Endothelial cell of umbilical vein (primary cell): ENCODE measurements at regions not wholly inside any gene's neighbourhood (a gene's known extent, or its start where the extent isn't known, plus 50 kb on each side); places are given as distances from the start of the nearest gene placed in this dataset.

Experiments
- BruUV-seq: library from RNA; stranded (reverse); fragments of 400-500 nt; replicated peaks from 2 replicates; lab custom pipeline; 2021; lab: Mats Ljungman, UMichigan
- CTCF ChIA-PET: fragments of 300-600, 350-600 bp; sonication (Branson Sonifier 250); formaldehyde crosslinking; loops from one replicate; lab custom pipeline; 2021; ENCODE audit warnings: antibody characterized with exemption, inconsistent platforms; lab: Charles Lee
- POLR2A ChIA-PET: fragments of 300-600, 350-600 bp; sonication (Branson Sonifier 250); formaldehyde crosslinking; loops from one replicate; lab custom pipeline; 2021; ENCODE audit warnings: antibody characterized with exemption, inconsistent platforms; lab: Charles Lee
- DNase-seq: peaks from one replicate; pipeline ENCODE4 v3.0.0-alpha.2; 2011; ENCODE audit warnings: low read depth, low spot score
- FAIRE-seq: peaks from 2 replicates; lab custom pipeline; 2011; peaks lifted over from hg19 to GRCh38; lab: Jason Lieb, UNC
- H2AFZ ChIP-seq: 2 replicates; pipeline ENCODE4 v1.6.0; 2012; ENCODE audit warnings: low read depth, low read length, control low read depth, inconsistent platforms
- H3K27ac ChIP-seq: 2 replicates; pipeline ENCODE4 v1.5.1; 2011; ENCODE audit warnings: low read depth, mild to moderate bottlenecking, control low read depth, low read length, moderate library complexity; ENCODE audit not compliant: insufficient read depth
- H3K27me3 ChIP-seq, 2 experiments: 2 replicates each; pipeline versions ENCODE4 v1.6.0 to v1.6.1; 2011; ENCODE audit warnings: low read length in 2 of 2, mixed read lengths in 1 of 2; ENCODE audit not compliant: control insufficient read depth in 2 of 2, insufficient read depth in 2 of 2
- H3K36me3 ChIP-seq, 2 experiments: 2 replicates in 1 of 2; 3 replicates in 1 of 2; pipeline ENCODE4 v1.5.1; 2011; ENCODE audit warnings: low read length in 2 of 2, mild to moderate bottlenecking in 1 of 2, moderate library complexity in 1 of 2; ENCODE audit not compliant: control insufficient read depth in 2 of 2, insufficient read depth in 2 of 2; ENCODE audit errors: extremely low read depth in 1 of 2
- H3K4me1 ChIP-seq: 3 replicates; pipeline ENCODE4 v1.5.1; 2011; ENCODE audit warnings: mild to moderate bottlenecking, low read length; ENCODE audit not compliant: control insufficient read depth, insufficient read depth; ENCODE audit errors: extremely low read depth
- H3K4me2 ChIP-seq: 2 replicates; pipeline ENCODE4 v1.6.1; 2011; ENCODE audit warnings: low read length, control low read depth, mixed read lengths; ENCODE audit not compliant: insufficient read depth
- H3K4me3 ChIP-seq, 3 experiments: fragments of 200-600 bp in 1 of 3; sonication (generic), shearing (Covaris generic) in 1 of 3; replicated peaks in 1 of 3; 2 replicates each; pipeline ENCODE4 v1.5.1; 2011 to 2016; ENCODE audit warnings: control low read depth in 3 of 3, low read length in 3 of 3, mild to moderate bottlenecking in 2 of 3, inconsistent platforms in 1 of 3, low read depth in 1 of 3, moderate library complexity in 1 of 3; ENCODE audit not compliant: insufficient read depth in 1 of 3
- H3K79me2 ChIP-seq: 2 replicates; pipeline ENCODE4 v1.6.0; 2012; ENCODE audit warnings: low read length, inconsistent platforms; ENCODE audit not compliant: control insufficient read depth, insufficient read depth
- H3K9ac ChIP-seq: replicated peaks from 2 replicates; pipeline ENCODE3; 2011; ENCODE audit warnings: low read length, control low read depth; ENCODE audit not compliant: insufficient read depth; ENCODE audit errors: extremely low read depth
- H3K9me1 ChIP-seq: replicated peaks from 3 replicates; pipeline ENCODE4 v1.6.0; 2011; ENCODE audit warnings: mild to moderate bottlenecking, low read length; ENCODE audit not compliant: control insufficient read depth, insufficient read depth; ENCODE audit errors: extremely low read depth
- H3K9me3 ChIP-seq: replicated peaks from 2 replicates; pipeline ENCODE4 v1.5.1; 2012; ENCODE audit warnings: low read length, inconsistent platforms; ENCODE audit not compliant: control insufficient read depth, insufficient read depth
- H4K20me1 ChIP-seq: replicated peaks from 2 replicates; pipeline ENCODE3; 2011; ENCODE audit warnings: mild to moderate bottlenecking, low read length; ENCODE audit not compliant: control insufficient read depth, insufficient read depth; ENCODE audit errors: extremely low read depth
- CTCF ChIP-seq, 2 donors: IDR thresholded peaks; 1 replicate in 1 of 2; 2 replicates in 1 of 2; pipeline ENCODE4 v1.5.1; 2011; ENCODE audit warnings: low read length in 2 of 2, mild to moderate bottlenecking in 2 of 2, moderate library complexity in 2 of 2, control low read depth in 1 of 2, inconsistent platforms in 1 of 2, low read depth in 1 of 2; ENCODE audit not compliant: insufficient read depth in 1 of 2; ENCODE audit errors: extremely low read depth in 1 of 2
- EZH2 ChIP-seq: IDR thresholded peaks from 2 replicates; pipeline ENCODE4 v1.6.1; 2012; ENCODE audit warnings: borderline replicate concordance, low read depth, mild to moderate bottlenecking, moderate library complexity, low read length, inconsistent platforms; ENCODE audit not compliant: severe bottlenecking
- FOS ChIP-seq: IDR thresholded peaks from 2 replicates; pipeline ENCODE4 v1.6.1; 2011; ENCODE audit warnings: mild to moderate bottlenecking, low read length, moderate library complexity, borderline replicate concordance; ENCODE audit not compliant: insufficient read depth
- GATA2 ChIP-seq: IDR thresholded peaks from 2 replicates; pipeline ENCODE4 v1.7.0; 2011; ENCODE audit warnings: low read depth, mild to moderate bottlenecking, moderate library complexity, mixed read lengths, low read length; ENCODE audit not compliant: insufficient read length, insufficient read depth
- JUN ChIP-seq: IDR thresholded peaks from 2 replicates; pipeline ENCODE4 v1.6.1; 2011; ENCODE audit warnings: borderline replicate concordance, low read depth; ENCODE audit not compliant: insufficient read length, insufficient read depth
- MAX ChIP-seq: IDR thresholded peaks from 2 replicates; pipeline ENCODE4 v1.6.1; 2011; ENCODE audit not compliant: insufficient read depth, insufficient read length
- MYC ChIP-seq: IDR thresholded peaks from one replicate; pipeline ENCODE4 v1.6.1; 2011; ENCODE audit warnings: mild to moderate bottlenecking, low read depth, low read length
- POLR2A ChIP-seq: IDR thresholded peaks from 2 replicates; pipeline ENCODE4 v1.6.1; 2012; ENCODE audit warnings: low read depth, mild to moderate bottlenecking, control low read depth, low read length
- POLR2AphosphoS5 ChIP-seq: IDR thresholded peaks from 2 replicates; pipeline ENCODE4 v1.6.1; 2012; ENCODE audit warnings: low read depth, mild to moderate bottlenecking, control low read depth, low read length, moderate library complexity; ENCODE audit not compliant: insufficient read depth
- dilution Hi-C: fragments of 300-500 bp; cut with MboI; formaldehyde crosslinking; loops from one replicate; pipeline ENCODE4 v1.15.0; 2019; ENCODE audit warnings: low sequenced_read_pairs; ENCODE audit not compliant: extremely low pct_ligation_motif_present
- intact Hi-C: fragments of 100-400 bp; cut with micrococcal nuclease; formaldehyde crosslinking; loops from one replicate; pipeline ENCODE4 v1.10.0; 2022

GRCh38 chr9:130782886-130783530, 52.0 kb upstream of the ABL1 start:
- H3K4me2 ChIP-seq, result no peak overlapping the region
- no peak overlapping the region for H3K9ac ChIP-seq
- DNase-seq (no peak), FAIRE-seq (no peak)
- no peaks in the 10 kb centered on the region for H3K9me3 ChIP-seq
- no TSS peak for BruUV-seq
- dilution Hi-C loops (no loop called here), intact Hi-C loops (no loop called here)
- no peak overlapping the region for H3K27ac ChIP-seq
- H3K9me1 ChIP-seq, result no peaks in the 10 kb centered on the region
- H3K4me3 ChIP-seq, result no peak overlapping the region
- peaks cover 11% of the 10 kb centered on the region for H3K4me1 ChIP-seq
- POLR2A ChIA-PET, result no interaction called here
- TF ChIP-seq FOS, result no peak
- no peak for TF ChIP-seq MAX
- no peak for TF ChIP-seq JUN
- no peak for TF ChIP-seq GATA2
- TF ChIP-seq EZH2, result no peak
- no peak for TF ChIP-seq POLR2AphosphoS5
- no peak for TF ChIP-seq MYC
- TF ChIP-seq CTCF (IDR thresholded peaks at IDR 0.05; ENCODE audit: extremely low read depth in 1 of 2, insufficient read depth in 1 of 2, low read depth in 1 of 2, low read length in 2 of 2), result no peak
- no peak for TF ChIP-seq POLR2A
- CTCF ChIA-PET, result interaction anchor here (1.1 kb wide), 1 partner anchor 9 kb away, joined by 3 read pairs; no protein-coding TSS in a partner anchor
- no peaks in the 10 kb centered on the region for H3K27me3 ChIP-seq
- no peaks in the 10 kb centered on the region for H4K20me1 ChIP-seq
- H3K36me3 ChIP-seq, result no peaks in the 10 kb centered on the region
- peaks cover 35% of the 10 kb centered on the region for H3K79me2 ChIP-seq
- no peak overlapping the region for H2AFZ ChIP-seq
